Renal cortical epithelial cell (primary cell): ENCODE measurements at regions not wholly inside any gene's neighbourhood (a gene's known extent, or its start where the extent isn't known, plus 50 kb on each side); places are given as distances from the start of the nearest gene placed in this dataset.

Experiments
- DNase-seq: peaks from one replicate; pipeline ENCODE4 v3.0.0-alpha.2; 2011; ENCODE audit warnings: low read depth

GRCh38 chrX:20863649-20864048 lies 510.6 kb upstream of the CNKSR2 start:
- no peak for DNase-seq

GRCh38 chrX:20861113-20861512 lies 513.1 kb upstream of the CNKSR2 start:
- no peak for DNase-seq

GRCh38 chrX:20857746-20858145 lies 516.5 kb upstream of the CNKSR2 start:
- peak; percentile 66 for DNase-seq

GRCh38 chrX:20838477-20838876 lies 535.7 kb upstream of the CNKSR2 start:
- no peak for DNase-seq

GRCh38 chrX:20829665-20830491 lies 544.3 kb upstream of the CNKSR2 start:
- peak; percentile 69 for DNase-seq

GRCh38 chrX:20825984-20826383 lies 548.2 kb upstream of the CNKSR2 start:
- DNase-seq, result no peak

- DNase-seq, result no peak
Observed at GRCh38 chrX:20803971-20804370, 537.3 kb upstream of the RPS6KA3 start.

GRCh38 chrX:20802036-20802435 lies 535.3 kb upstream of the RPS6KA3 start:
- DNase-seq, result no peak

- no peak for DNase-seq
Observed at GRCh38 chrX:20796450-20796849, 529.7 kb upstream of the RPS6KA3 start.

- no peak for DNase-seq
Observed at GRCh38 chrX:20789103-20789502, 522.4 kb upstream of the RPS6KA3 start.

- no peak for DNase-seq
Observed at GRCh38 chrX:20767346-20767745, 500.6 kb upstream of the RPS6KA3 start.

- DNase-seq, result no peak
Observed at GRCh38 chrX:20756585-20756984, 489.9 kb upstream of the RPS6KA3 start.

- DNase-seq, result no peak
Observed at GRCh38 chrX:20753076-20753475, 486.4 kb upstream of the RPS6KA3 start.

GRCh38 chrX:20746690-20747089 lies 480.0 kb upstream of the RPS6KA3 start:
- DNase-seq, result no peak

- no peak for DNase-seq
Observed at GRCh38 chrX:20743046-20743445, 476.3 kb upstream of the RPS6KA3 start.

GRCh38 chrX:20742106-20742505 lies 475.4 kb upstream of the RPS6KA3 start:
- peak; percentile 6 for DNase-seq

- no peak for DNase-seq
Observed at GRCh38 chrX:20740443-20740842, 473.7 kb upstream of the RPS6KA3 start.

GRCh38 chrX:20739038-20739745 lies 472.5 kb upstream of the RPS6KA3 start:
- DNase-seq, result no peak

- DNase-seq, result no peak
Observed at GRCh38 chrX:20729416-20729815, 462.7 kb upstream of the RPS6KA3 start.

GRCh38 chrX:20727447-20727846 lies 460.7 kb upstream of the RPS6KA3 start:
- DNase-seq, result no peak

GRCh38 chrX:20720954-20721626 lies 454.4 kb upstream of the RPS6KA3 start:
- DNase-seq, result no peak

GRCh38 chrX:20718592-20719380 lies 452.1 kb upstream of the RPS6KA3 start:
- no peak for DNase-seq
